Smooth muscle cell (in vitro differentiated cells): ENCODE measurements at regions not wholly inside any gene's neighbourhood (a gene's known extent, or its start where the extent isn't known, plus 50 kb on each side); places are given as distances from the start of the nearest gene placed in this dataset.
A peak's percentile ranks its signal among the peaks of the same experiment; 100 is the strongest.
"Not testable (repeated sequence)": the region's sequence is repeated elsewhere in the genome, so short reads cannot be mapped to it uniquely, and the experiment has no call there.

Source experiments
- DNase-seq: peaks from one replicate; lab custom pipeline; 2025; ENCODE audit not compliant: unreplicated experiment; lab: John Stamatoyannopoulos, UW
- H2AFZ ChIP-seq: fragments of 200-600 bp; sonication (generic); 2 replicates; pipeline ENCODE4 v1.6.0; 2016; ENCODE audit warnings: antibody characterized with exemption, low read depth, mild to moderate bottlenecking
- H3F3A ChIP-seq: fragments of 200-600 bp; sonication (generic); 2 replicates; pipeline ENCODE4 v1.6.0; 2017; ENCODE audit warnings: antibody characterized with exemption, low read depth
- H3K27ac ChIP-seq: fragments of 200-600 bp; sonication (generic); 2 replicates; pipeline ENCODE4 v1.5.1; 2016; ENCODE audit warnings: low read depth, mild to moderate bottlenecking
- H3K27me3 ChIP-seq: fragments of 200-600 bp; sonication (generic); 2 replicates; pipeline ENCODE4 v1.6.1; 2016; ENCODE audit warnings: low read depth, mild to moderate bottlenecking
- H3K36me3 ChIP-seq: fragments of 200-600 bp; sonication (generic); 2 replicates; pipeline ENCODE4 v1.5.1; 2016; ENCODE audit warnings: low read depth
- H3K4me1 ChIP-seq: fragments of 200-600 bp; sonication (generic); 2 replicates; pipeline ENCODE4 v1.5.1; 2016; ENCODE audit warnings: low read depth
- H3K4me2 ChIP-seq: fragments of 200-600 bp; sonication (generic); 2 replicates; pipeline ENCODE4 v1.6.0; 2016; ENCODE audit warnings: mild to moderate bottlenecking
- H3K4me3 ChIP-seq: fragments of 200-600 bp; sonication (generic); 2 replicates; pipeline ENCODE4 v1.5.1; 2016; ENCODE audit warnings: mild to moderate bottlenecking
- H3K79me2 ChIP-seq: fragments of 200-600 bp; sonication (generic); 2 replicates; pipeline ENCODE4 v1.6.0; 2016; ENCODE audit warnings: low read depth, mild to moderate bottlenecking
- H3K9ac ChIP-seq: fragments of 200-600 bp; sonication (generic); 2 replicates; pipeline ENCODE4 v1.6.0; 2016; ENCODE audit warnings: low read depth
- H3K9me3 ChIP-seq: fragments of 200-600 bp; sonication (generic); replicated peaks from 2 replicates; pipeline ENCODE4 v1.5.1; 2016; ENCODE audit warnings: low read depth
- H4K20me1 ChIP-seq: fragments of 200-600 bp; sonication (generic); 2 replicates; pipeline ENCODE4 v1.6.0; 2016; ENCODE audit warnings: low read depth
- WGBS: methylation state at CpG from one replicate; pipeline ENCODE4 v1.1.7; 2016; ENCODE audit warnings: low lambda C conversion rate; 5-methylcytosine and 5-hydroxymethylcytosine counted together
- TF ChIP-seq, protein P1 (sequence below): fragments of 200-600 bp; sonication (generic); IDR thresholded peaks from 2 replicates; pipeline ENCODE4 v1.5.1; 2017; ENCODE audit warnings: borderline replicate concordance, mild to moderate bottlenecking, antibody characterized with exemption; ENCODE audit not compliant: insufficient read depth, poor library complexity, severe bottlenecking

DNA sequence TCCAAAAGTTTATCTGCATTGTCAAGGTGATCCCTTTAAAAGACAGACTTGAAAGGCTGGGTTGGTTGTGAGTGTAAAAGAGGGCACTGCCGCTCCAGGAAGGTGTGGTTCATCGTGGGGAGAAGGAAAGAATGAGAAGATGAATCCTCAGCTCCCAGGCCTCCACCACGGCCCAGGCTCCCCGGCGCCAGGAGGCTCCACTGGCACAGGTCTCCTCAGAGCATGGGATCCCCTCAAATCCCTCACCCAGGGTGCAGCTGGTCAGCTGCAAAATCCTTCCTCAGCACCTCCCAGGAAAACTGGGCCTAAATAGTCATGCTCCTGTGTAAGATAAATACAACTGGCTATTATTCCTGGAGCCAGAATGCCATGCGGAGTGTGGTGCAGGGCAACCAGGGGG, 221.1 kb downstream of the ZNF516 start:
- DNase-seq: no peak
- Histone ChIP-seq H3K9ac (no peak overlapping the region), H3K9me3 (no peaks in the 10 kb centered on the region), H3F3A (no peaks in the 10 kb centered on the region), H3K4me1 (no peaks in the 10 kb centered on the region), H3K79me2 (no peaks in the 10 kb centered on the region), H3K27ac (no peak overlapping the region), H3K4me3 (no peak overlapping the region), H3K4me2 (no peak overlapping the region), H3K27me3 (no peaks in the 10 kb centered on the region), H3K36me3 (no peaks in the 10 kb centered on the region), H4K20me1 (no peaks in the 10 kb centered on the region), H2AFZ (no peak overlapping the region)
- 94% methylated on average over 6 of the region's 6 CpGs for WGBS
- TF ChIP-seq, protein P1, sequence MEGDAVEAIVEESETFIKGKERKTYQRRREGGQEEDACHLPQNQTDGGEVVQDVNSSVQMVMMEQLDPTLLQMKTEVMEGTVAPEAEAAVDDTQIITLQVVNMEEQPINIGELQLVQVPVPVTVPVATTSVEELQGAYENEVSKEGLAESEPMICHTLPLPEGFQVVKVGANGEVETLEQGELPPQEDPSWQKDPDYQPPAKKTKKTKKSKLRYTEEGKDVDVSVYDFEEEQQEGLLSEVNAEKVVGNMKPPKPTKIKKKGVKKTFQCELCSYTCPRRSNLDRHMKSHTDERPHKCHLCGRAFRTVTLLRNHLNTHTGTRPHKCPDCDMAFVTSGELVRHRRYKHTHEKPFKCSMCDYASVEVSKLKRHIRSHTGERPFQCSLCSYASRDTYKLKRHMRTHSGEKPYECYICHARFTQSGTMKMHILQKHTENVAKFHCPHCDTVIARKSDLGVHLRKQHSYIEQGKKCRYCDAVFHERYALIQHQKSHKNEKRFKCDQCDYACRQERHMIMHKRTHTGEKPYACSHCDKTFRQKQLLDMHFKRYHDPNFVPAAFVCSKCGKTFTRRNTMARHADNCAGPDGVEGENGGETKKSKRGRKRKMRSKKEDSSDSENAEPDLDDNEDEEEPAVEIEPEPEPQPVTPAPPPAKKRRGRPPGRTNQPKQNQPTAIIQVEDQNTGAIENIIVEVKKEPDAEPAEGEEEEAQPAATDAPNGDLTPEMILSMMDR: no peak

DNA sequence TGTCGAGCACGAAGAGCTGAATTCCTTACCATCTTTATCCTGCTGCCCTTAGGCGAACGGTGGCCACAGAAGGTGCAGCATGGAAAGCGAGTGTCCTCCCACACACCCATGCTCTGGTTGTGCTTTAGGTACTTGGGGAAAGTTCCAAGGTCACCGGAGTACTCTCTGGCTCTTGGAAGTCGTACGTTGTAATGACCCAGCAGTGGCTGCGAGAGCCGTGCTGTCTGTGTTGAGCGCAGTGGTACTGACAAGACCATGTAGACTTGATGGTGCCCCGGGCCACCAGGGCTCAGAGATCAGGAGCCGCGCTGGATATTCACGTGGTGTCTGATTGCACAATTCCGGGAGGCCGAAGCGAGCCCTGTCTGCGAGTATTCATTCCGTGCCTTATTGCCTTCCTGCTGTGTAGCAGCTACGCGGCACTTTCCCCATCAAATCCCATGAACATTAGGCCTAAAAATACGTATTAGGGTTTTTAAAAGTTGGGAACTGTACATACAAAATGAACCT, 222.0 kb downstream of the ZNF516 start:
- H4K20me1 ChIP-seq: no peaks in the 10 kb centered on the region
- no peaks in the 10 kb centered on the region for H3K79me2 ChIP-seq
- H3F3A ChIP-seq: no peaks in the 10 kb centered on the region
- H3K27ac ChIP-seq: no peak overlapping the region
- 97% methylated on average over 23 of the region's 23 CpGs for WGBS
- H3K9ac ChIP-seq: no peak overlapping the region
- no peaks in the 10 kb centered on the region for H3K27me3 ChIP-seq
- no peaks in the 10 kb centered on the region for H3K36me3 ChIP-seq
- no peaks in the 10 kb centered on the region for H3K4me1 ChIP-seq
- DNase-seq: no peak
- H3K9me3 ChIP-seq: no peaks in the 10 kb centered on the region
- TF ChIP-seq, protein P1: no peak
- H3K4me3 ChIP-seq: no peak overlapping the region
- H2AFZ ChIP-seq: no peak overlapping the region
- no peak overlapping the region for H3K4me2 ChIP-seq

DNA sequence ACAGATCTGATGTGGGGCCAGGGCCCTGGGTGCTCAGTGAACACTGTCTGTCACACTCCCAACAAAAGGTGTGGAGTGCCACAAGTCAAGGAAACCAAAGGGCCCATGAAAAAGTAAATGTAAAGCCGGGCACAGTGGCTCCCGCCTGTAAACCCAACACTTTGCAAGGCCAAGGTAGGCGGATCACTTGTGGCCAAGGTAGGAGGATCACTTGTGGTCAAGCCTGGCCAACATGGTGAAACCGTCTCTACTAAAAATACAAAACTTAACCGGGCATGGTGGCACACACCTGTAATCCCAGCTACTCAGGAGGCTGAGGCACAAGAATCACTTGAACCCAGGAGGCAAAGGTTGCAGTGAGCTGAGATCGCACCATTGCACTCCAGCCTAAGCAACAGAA, 227.6 kb downstream of the ZNF516 start:
- H3K36me3 ChIP-seq, H3K4me2 ChIP-seq, H3F3A ChIP-seq, H4K20me1 ChIP-seq, H3K9me3 ChIP-seq, H3K9ac ChIP-seq, H3K27me3 ChIP-seq, H3K4me3 ChIP-seq, DNase-seq, H3K79me2 ChIP-seq, H2AFZ ChIP-seq, H3K27ac ChIP-seq: not testable (repeated sequence)
- peaks cover 14% of the 10 kb centered on the region for H3K4me1 ChIP-seq
- WGBS: 92% methylated on average over 6 of the region's 6 CpGs

DNA sequence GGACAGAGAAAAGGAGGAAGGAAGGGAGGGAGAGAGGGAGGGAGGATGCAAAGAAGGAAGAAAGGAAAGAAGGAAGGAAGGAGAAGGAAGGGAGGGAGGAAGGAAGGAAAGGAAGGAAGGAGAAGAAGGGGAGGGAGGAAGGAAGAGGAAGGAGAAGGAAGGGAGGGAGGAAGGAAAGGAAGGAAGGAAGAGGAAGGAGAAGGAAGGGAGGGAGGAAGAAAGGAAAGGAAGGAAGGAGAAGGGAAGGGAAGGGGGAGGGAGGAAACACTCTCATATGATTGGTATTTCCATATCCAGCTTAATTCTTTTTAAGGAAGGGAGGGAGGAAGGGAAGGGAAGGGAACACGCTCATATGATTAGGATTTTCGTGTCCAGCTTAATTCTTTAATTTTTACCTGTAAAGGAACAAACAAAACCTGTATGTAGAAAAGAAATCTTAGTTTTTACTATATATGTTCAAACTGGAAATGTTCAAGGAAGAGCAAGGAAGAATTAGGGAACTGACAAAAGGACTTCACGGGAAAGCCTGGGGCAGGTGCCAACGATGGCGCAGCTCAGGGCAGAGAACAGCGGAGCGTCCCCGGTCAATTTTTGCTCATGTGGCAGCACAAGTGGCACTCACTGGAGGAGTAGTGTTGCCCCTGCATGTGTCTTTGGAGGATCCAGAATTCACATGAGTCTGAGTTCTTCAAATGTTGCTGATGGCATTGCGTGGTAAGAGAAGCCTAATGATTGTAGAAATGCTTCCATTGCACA, 228.6 kb downstream of the ZNF516 start:
- Histone ChIP-seq H3F3A (no peaks in the 10 kb centered on the region), H3K9ac (peak overlapping the region; percentile 51), H3K27me3 (no peaks in the 10 kb centered on the region), H3K79me2 (no peaks in the 10 kb centered on the region), H3K4me3 (peak overlapping the region; percentile 34), H3K4me1 (peaks cover 15% of the 10 kb centered on the region), H4K20me1 (no peaks in the 10 kb centered on the region), H3K4me2 (peak overlapping the region; percentile 77), H3K36me3 (no peaks in the 10 kb centered on the region), H3K9me3 (no peaks in the 10 kb centered on the region), H2AFZ (peak overlapping the region; percentile 76), H3K27ac (peak overlapping the region; percentile 45)
- no peak for DNase-seq
- WGBS: 98% methylated on average over 9 of the region's 9 CpGs
- TF ChIP-seq, protein P1: no peak
